ENCODE measurements at regions not wholly inside any gene's neighbourhood (a gene's known extent, or its start where the extent isn't known, plus 50 kb on each side); places are given as distances from the start of the nearest gene placed in this dataset.

DNA sequence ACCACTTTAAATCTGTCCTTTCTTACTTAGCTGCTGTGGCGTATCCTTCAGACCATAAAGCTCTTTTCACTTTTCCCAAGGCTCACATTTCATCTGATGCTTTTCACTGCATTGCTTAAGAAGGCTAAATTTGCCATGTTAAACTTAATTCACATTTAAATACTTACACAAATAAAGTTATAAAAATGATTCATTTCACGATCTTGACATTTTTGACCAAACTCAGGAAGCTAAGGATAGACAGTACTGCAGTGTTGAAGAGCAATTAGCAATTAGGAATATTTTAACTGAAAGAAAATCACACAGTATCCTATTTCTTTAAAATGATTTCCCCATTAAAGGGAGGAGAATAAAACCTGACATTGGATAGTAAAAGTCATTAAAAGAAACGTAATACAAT, 1038.6 kb downstream of the STPG2 start:
- H3K4me3 ChIP-seq (ENCODE audit: low read depth in 2 of 2, low read length in 2 of 2): no peak overlapping the region
- H3K36me3 ChIP-seq (ENCODE audit: control insufficient read depth, insufficient read depth, low read length): no peaks in the 10 kb centered on the region
- ATAC-seq: no peak
- TF ChIP-seq, protein P1, sequence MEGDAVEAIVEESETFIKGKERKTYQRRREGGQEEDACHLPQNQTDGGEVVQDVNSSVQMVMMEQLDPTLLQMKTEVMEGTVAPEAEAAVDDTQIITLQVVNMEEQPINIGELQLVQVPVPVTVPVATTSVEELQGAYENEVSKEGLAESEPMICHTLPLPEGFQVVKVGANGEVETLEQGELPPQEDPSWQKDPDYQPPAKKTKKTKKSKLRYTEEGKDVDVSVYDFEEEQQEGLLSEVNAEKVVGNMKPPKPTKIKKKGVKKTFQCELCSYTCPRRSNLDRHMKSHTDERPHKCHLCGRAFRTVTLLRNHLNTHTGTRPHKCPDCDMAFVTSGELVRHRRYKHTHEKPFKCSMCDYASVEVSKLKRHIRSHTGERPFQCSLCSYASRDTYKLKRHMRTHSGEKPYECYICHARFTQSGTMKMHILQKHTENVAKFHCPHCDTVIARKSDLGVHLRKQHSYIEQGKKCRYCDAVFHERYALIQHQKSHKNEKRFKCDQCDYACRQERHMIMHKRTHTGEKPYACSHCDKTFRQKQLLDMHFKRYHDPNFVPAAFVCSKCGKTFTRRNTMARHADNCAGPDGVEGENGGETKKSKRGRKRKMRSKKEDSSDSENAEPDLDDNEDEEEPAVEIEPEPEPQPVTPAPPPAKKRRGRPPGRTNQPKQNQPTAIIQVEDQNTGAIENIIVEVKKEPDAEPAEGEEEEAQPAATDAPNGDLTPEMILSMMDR (IDR thresholded peaks at IDR 0.05): no peak
- TF ChIP-seq SIN3A (IDR thresholded peaks at IDR 0.05; ENCODE audit: borderline replicate concordance, insufficient read depth, low read depth, low read length): no peak
- TF ChIP-seq REST (IDR thresholded peaks at IDR 0.05; ENCODE audit: insufficient read depth in 1 of 2, low read depth in 2 of 2, low read length in 1 of 2): no peak
- TF ChIP-seq TCF7L2 (IDR thresholded peaks at IDR 0.05; ENCODE audit: low read depth, low read length): no peak
- TF ChIP-seq POLR2AphosphoS5 (IDR thresholded peaks at IDR 0.05; ENCODE audit: low read depth, low read length): no peak
- H3K9me3 ChIP-seq (ENCODE audit: control insufficient read depth, insufficient read depth, low read depth, low read length): no peaks in the 10 kb centered on the region
- DNase-seq (ENCODE audit: low read depth, low spot score): no peak
- no peaks in the 10 kb centered on the region for H3K27me3 ChIP-seq (ENCODE audit: control insufficient read depth, insufficient read depth, low read length)
- in situ Hi-C loops (cut with HindIII; ENCODE audit: low pct_unique_long_range_greater_than_20kb, low sequenced_read_pairs) (no loop called here), intact Hi-C loops (cut with micrococcal nuclease; ENCODE audit: unreplicated experiment) (no loop called here)
- H3K4me1 ChIP-seq (ENCODE audit: control insufficient read depth, insufficient read depth, low read length): no peaks in the 10 kb centered on the region
- ChIA-PET CTCF (no interaction called here), POLR2A (no interaction called here)
- no peak overlapping the region for H3K27ac ChIP-seq (ENCODE audit: low read length)
- BruUV-seq (replicated peaks): no TSS peak

- Histone ChIP-seq H3K36me3 (ENCODE audit: control insufficient read depth, insufficient read depth, low read length) (no peaks in the 10 kb centered on the region), H3K9me3 (ENCODE audit: control insufficient read depth, insufficient read depth, low read depth, low read length) (no peaks in the 10 kb centered on the region), H3K4me1 (ENCODE audit: control insufficient read depth, insufficient read depth, low read length) (no peaks in the 10 kb centered on the region), H3K27ac (ENCODE audit: low read length) (no peak overlapping the region), H3K27me3 (ENCODE audit: control insufficient read depth, insufficient read depth, low read length) (no peaks in the 10 kb centered on the region), H3K4me3 (ENCODE audit: low read depth in 2 of 2, low read length in 2 of 2) (no peak overlapping the region)
- no peak for ATAC-seq
- in situ Hi-C loops (cut with HindIII; ENCODE audit: low pct_unique_long_range_greater_than_20kb, low sequenced_read_pairs): no loop called here
- DNase-seq (ENCODE audit: low read depth, low spot score): no peak
- POLR2A ChIA-PET: no interaction called here
- CTCF ChIA-PET: no interaction called here
- no TSS peak for BruUV-seq (replicated peaks)
- TF ChIP-seq, protein P1 (IDR thresholded peaks at IDR 0.05): no peak
- TF ChIP-seq SIN3A (IDR thresholded peaks at IDR 0.05; ENCODE audit: borderline replicate concordance, insufficient read depth, low read depth, low read length): no peak
- TF ChIP-seq POLR2AphosphoS5 (IDR thresholded peaks at IDR 0.05; ENCODE audit: low read depth, low read length): no peak
- no peak for TF ChIP-seq REST (IDR thresholded peaks at IDR 0.05; ENCODE audit: insufficient read depth in 1 of 2, low read depth in 2 of 2, low read length in 1 of 2)
- TF ChIP-seq TCF7L2 (IDR thresholded peaks at IDR 0.05; ENCODE audit: low read depth, low read length): no peak
- intact Hi-C loops (cut with micrococcal nuclease; ENCODE audit: unreplicated experiment): no loop called here
Measured at GRCh38 chr4:97105347-97106099, 1037.8 kb downstream of the STPG2 start.

All from Panc1 (cell line).